H1 (cell line): ENCODE measurements at regions not wholly inside any gene's neighbourhood (a gene's known extent, or its start where the extent isn't known, plus 50 kb on each side); places are given as distances from the start of the nearest gene placed in this dataset.

ENCODE experiments used
- CTCF ChIA-PET: fragments of 300-600 bp; sonication (Branson Sonifier 250); formaldehyde crosslinking; loops from one replicate; lab custom pipeline; 2021; ENCODE audit not compliant: partially characterized antibody; lab: Charles Lee
- POLR2A ChIA-PET: fragments of 300-600 bp; sonication (Branson Sonifier 250); formaldehyde crosslinking; loops from one replicate; lab custom pipeline; 2021; ENCODE audit warnings: inconsistent platforms; ENCODE audit not compliant: partially characterized antibody; lab: Charles Lee
- DNase-seq, 2 experiments: peaks; one replicate each; pipeline versions ENCODE4 v3.0.0 to v3.0.0-alpha.2; 2010 to 2022; ENCODE audit warnings: low spot score in 2 of 2, low read depth in 1 of 2, mixed read lengths in 1 of 2
- FAIRE-seq: peaks from 2 replicates; lab custom pipeline; 2011; peaks lifted over from hg19 to GRCh38; lab: Jason Lieb, UNC
- H2AFZ ChIP-seq: 2 replicates; pipeline ENCODE4 v1.8.1; 2012; ENCODE audit warnings: low read length, inconsistent platforms
- H2AK5ac ChIP-seq: 2 replicates; pipeline ENCODE4 v1.6.1; 2013; ENCODE audit warnings: low read depth, low read length
- H2BK120ac ChIP-seq: replicated peaks from 2 replicates; pipeline ENCODE3; 2013; ENCODE audit warnings: low read depth, low read length, inconsistent platforms
- H2BK12ac ChIP-seq: 2 replicates; pipeline ENCODE4 v1.6.1; 2013; ENCODE audit warnings: low read depth, low read length
- H2BK15ac ChIP-seq: 2 replicates; pipeline ENCODE4 v1.6.1; 2013; ENCODE audit warnings: low read length
- H2BK20ac ChIP-seq: 2 replicates; pipeline ENCODE4 v1.6.1; 2013; ENCODE audit warnings: low read length
- H2BK5ac ChIP-seq: 2 replicates; pipeline ENCODE4 v1.6.1; 2013; ENCODE audit warnings: low read depth, low read length
- H3K14ac ChIP-seq: 2 replicates; pipeline ENCODE4 v1.6.1; 2013; ENCODE audit warnings: inconsistent platforms; ENCODE audit not compliant: insufficient read length
- H3K18ac ChIP-seq: 2 replicates; pipeline ENCODE4 v1.6.1; 2013; ENCODE audit warnings: low read length; ENCODE audit errors: extremely low read depth
- H3K23ac ChIP-seq: 2 replicates; pipeline ENCODE4 v1.6.1; 2013; ENCODE audit warnings: inconsistent platforms; ENCODE audit not compliant: insufficient read length
- H3K23me2 ChIP-seq: 2 replicates; pipeline ENCODE4 v1.6.1; 2013; ENCODE audit warnings: low read depth, low read length
- H3K27ac ChIP-seq: 2 replicates; pipeline ENCODE4 v1.6.1; 2011; ENCODE audit warnings: low read depth, low read length, inconsistent platforms
- H3K27me3 ChIP-seq, 4 experiments: replicated peaks in 1 of 4; 1 replicate in 1 of 4; 2 replicates in 3 of 4; pipeline versions ENCODE4 v1.6.1 to v1.8.1; 2011 to 2013; ENCODE audit warnings: low read length in 3 of 4, mild to moderate bottlenecking in 3 of 4, inconsistent platforms in 2 of 4, mixed read lengths in 2 of 4, moderate library complexity in 1 of 4; ENCODE audit not compliant: control insufficient read depth in 3 of 4, insufficient read depth in 3 of 4; ENCODE audit errors: extremely low read depth in 1 of 4
- H3K36me3 ChIP-seq, 4 experiments: 2 replicates each; pipeline versions ENCODE4 v1.6.1 to v1.8.1; 2011 to 2013; ENCODE audit warnings: mild to moderate bottlenecking in 4 of 4, low read length in 3 of 4, moderate library complexity in 2 of 4, control low read depth in 1 of 4, inconsistent platforms in 1 of 4; ENCODE audit not compliant: insufficient read depth in 4 of 4, control insufficient read depth in 2 of 4
- H3K4ac ChIP-seq: replicated peaks from 2 replicates; pipeline ENCODE3; 2013; ENCODE audit warnings: low read length, low read depth, mixed read lengths, inconsistent platforms; ENCODE audit not compliant: insufficient read length
- H3K4me1 ChIP-seq, 4 experiments: replicated peaks in 1 of 4; 1 replicate in 1 of 4; 2 replicates in 3 of 4; pipeline versions ENCODE4 v1.6.1 to v1.8.1; 2011 to 2013; ENCODE audit warnings: low read length in 3 of 4, inconsistent platforms in 2 of 4, mixed read lengths in 1 of 4; ENCODE audit not compliant: insufficient read depth in 4 of 4, control insufficient read depth in 3 of 4
- H3K4me2 ChIP-seq, 2 experiments: 2 replicates each; pipeline versions ENCODE4 v1.6.1 to v1.8.1; 2011 to 2013; ENCODE audit warnings: low read depth in 2 of 2, low read length in 2 of 2, control low read depth in 1 of 2, inconsistent platforms in 1 of 2, mild to moderate bottlenecking in 1 of 2; ENCODE audit not compliant: insufficient read depth in 1 of 2
- H3K4me3 ChIP-seq, 4 experiments: fragments of 200-600, 300-600 bp in 1 of 4; sonication (generic), shearing (Covaris generic), sonication (Bioruptor Twin) in 1 of 4; 2 replicates each; pipeline versions ENCODE4 v1.5.1 to v1.8.1; 2011 to 2016; ENCODE audit warnings: low read length in 4 of 4, low read depth in 3 of 4, control low read depth in 2 of 4, inconsistent platforms in 2 of 4, mild to moderate bottlenecking in 2 of 4, mixed read lengths in 1 of 4, moderate library complexity in 1 of 4; ENCODE audit not compliant: insufficient read depth in 2 of 4; ENCODE audit errors: extremely low read depth in 1 of 4
- H3K56ac ChIP-seq: replicated peaks from 2 replicates; pipeline ENCODE3; 2013; ENCODE audit warnings: low read depth, mild to moderate bottlenecking, mixed read lengths, low read length, inconsistent platforms; ENCODE audit not compliant: insufficient read length
- H3K79me1 ChIP-seq: 2 replicates; pipeline ENCODE4 v1.6.1; 2013; ENCODE audit warnings: low read depth, low read length, control low read depth
- H3K79me2 ChIP-seq, 2 experiments: 2 replicates each; pipeline versions ENCODE4 v1.6.1 to v1.8.1; 2012 to 2013; ENCODE audit warnings: low read length in 2 of 2, mild to moderate bottlenecking in 2 of 2, inconsistent platforms in 1 of 2; ENCODE audit not compliant: insufficient read depth in 2 of 2, control insufficient read depth in 1 of 2
- H3K9ac ChIP-seq, 4 experiments: replicated peaks in 1 of 4; 1 replicate in 1 of 4; 2 replicates in 3 of 4; pipeline versions ENCODE4 v1.6.1 to v1.8.1; 2011 to 2013; ENCODE audit warnings: low read depth in 3 of 4, low read length in 3 of 4, control low read depth in 2 of 4, mild to moderate bottlenecking in 2 of 4, moderate library complexity in 2 of 4, inconsistent platforms in 1 of 4; ENCODE audit errors: extremely low read depth in 1 of 4
- H3K9me3 ChIP-seq, 2 experiments: 2 replicates each; pipeline versions ENCODE4 v1.6.1 to v1.8.1; 2012 to 2013; ENCODE audit warnings: mild to moderate bottlenecking in 2 of 2, moderate library complexity in 2 of 2, control low read depth in 1 of 2, inconsistent platforms in 1 of 2, low read depth in 1 of 2, low read length in 1 of 2, mixed read lengths in 1 of 2; ENCODE audit not compliant: insufficient read depth in 2 of 2
- H4K20me1 ChIP-seq, 2 experiments: replicated peaks in 1 of 2; 2 replicates each; pipeline versions ENCODE3 to v1.8.1; 2011 to 2013; ENCODE audit warnings: inconsistent platforms in 2 of 2, low read length in 2 of 2, mild to moderate bottlenecking in 1 of 2; ENCODE audit not compliant: insufficient read depth in 2 of 2, control insufficient read depth in 1 of 2
- H4K5ac ChIP-seq: 2 replicates; pipeline ENCODE4 v1.6.1; 2013; ENCODE audit warnings: low read length, low read depth, mixed read lengths, inconsistent platforms; ENCODE audit not compliant: insufficient read length
- H4K8ac ChIP-seq: 2 replicates; pipeline ENCODE4 v1.8.0; 2013; ENCODE audit warnings: mild to moderate bottlenecking, moderate library complexity, low read length, inconsistent platforms; ENCODE audit not compliant: insufficient read depth; ENCODE audit errors: extremely low read depth
- H4K91ac ChIP-seq: replicated peaks from 2 replicates; pipeline ENCODE3; 2013; ENCODE audit warnings: low read length, mixed read lengths, inconsistent platforms; ENCODE audit not compliant: insufficient read length
- ATF3 ChIP-seq: IDR thresholded peaks from 2 replicates; pipeline ENCODE4 v1.6.1; 2011; ENCODE audit warnings: low read depth, mild to moderate bottlenecking, low read length; ENCODE audit not compliant: insufficient read depth
- BACH1 ChIP-seq: IDR thresholded peaks from 2 replicates; pipeline ENCODE4 v1.6.1; 2012; ENCODE audit warnings: low read length, improper control_type of control experiment
- BRCA1 ChIP-seq: IDR thresholded peaks from 2 replicates; pipeline ENCODE4 v1.6.1; 2012; ENCODE audit warnings: low read depth, low read length, improper control_type of control experiment
- CBX8 ChIP-seq: fragments of 300-800, 300-1000 bp; sonication (generic); IDR thresholded peaks from 2 replicates; pipeline ENCODE4 v1.7.1; 2016; ENCODE audit warnings: low read depth, low read length, borderline replicate concordance
- EP300 ChIP-seq, 2 experiments: IDR thresholded peaks; 1 replicate in 1 of 2; 2 replicates in 1 of 2; pipeline ENCODE4 v1.6.1; 2011 to 2012; ENCODE audit warnings: low read depth in 2 of 2, low read length in 2 of 2, mild to moderate bottlenecking in 2 of 2, borderline replicate concordance in 1 of 2, inconsistent platforms in 1 of 2, moderate library complexity in 1 of 2
- GABPA ChIP-seq: IDR thresholded peaks from 2 replicates; pipeline ENCODE4 v1.6.1; 2011; ENCODE audit warnings: mild to moderate bottlenecking, low read length, moderate library complexity, borderline replicate concordance; ENCODE audit not compliant: insufficient read depth
- HDAC2 ChIP-seq, 2 experiments: fragments of 300-600 bp in 1 of 2; sonication (generic) in 1 of 2; IDR thresholded peaks; 2 replicates each; pipeline ENCODE4 v1.6.1; 2011 to 2012; ENCODE audit warnings: low read depth in 2 of 2, low read length in 2 of 2, mild to moderate bottlenecking in 2 of 2, moderate library complexity in 2 of 2, borderline replicate concordance in 1 of 2, inconsistent platforms in 1 of 2
- JUN ChIP-seq: IDR thresholded peaks from 2 replicates; pipeline ENCODE4 v1.6.1; 2011; ENCODE audit warnings: low read depth, mild to moderate bottlenecking, improper control_type of control experiment, low read length
- KDM4A ChIP-seq: IDR thresholded peaks from one replicate; pipeline ENCODE4 v1.7.1; 2012; ENCODE audit warnings: low read depth, mild to moderate bottlenecking, moderate library complexity, low read length, inconsistent platforms; ENCODE audit not compliant: severe bottlenecking
- SIN3A ChIP-seq, 2 experiments: IDR thresholded peaks in 1 of 2; conservative IDR thresholded peaks in 1 of 2; 2 replicates each; pipeline ENCODE4 v1.6.1; 2011 to 2012; ENCODE audit warnings: low read length in 2 of 2, improper control_type of control experiment in 1 of 2, low read depth in 1 of 2, mild to moderate bottlenecking in 1 of 2
- TAF7 ChIP-seq: optimal IDR thresholded peaks from 2 replicates; pipeline ENCODE3; 2011; ENCODE audit warnings: low read depth, mild to moderate bottlenecking, inconsistent platforms, low read length, moderate library complexity, borderline replicate concordance
- TEAD4 ChIP-seq: IDR thresholded peaks from 2 replicates; pipeline ENCODE4 v1.6.1; 2012; ENCODE audit warnings: low read depth, low read length, inconsistent platforms, mixed read lengths
- YY1 ChIP-seq: IDR thresholded peaks from 2 replicates; pipeline ENCODE4 v1.6.1; 2011; ENCODE audit warnings: low read depth, mild to moderate bottlenecking, low read length
- ZNF274 ChIP-seq: IDR thresholded peaks from 2 replicates; pipeline ENCODE4 v1.7.0; 2012; ENCODE audit warnings: low read length, borderline replicate concordance; ENCODE audit errors: extremely low read depth
- WGBS, 2 experiments: shearing (Covaris generic) in 1 of 2; methylation state at CpG; one replicate each; pipeline versions ENCODE4 v1.1.6 to v1.1.7; 2013 to 2015; ENCODE audit warnings: low lambda C conversion rate in 2 of 2, mixed read lengths in 2 of 2, inconsistent platforms in 1 of 2, low coverage in 1 of 2, missing lambda C conversion rate in 1 of 2; ENCODE audit not compliant: insufficient replicate concordance in 2 of 2, insufficient coverage in 1 of 2, insufficient read length in 1 of 2; ENCODE audit errors: extremely low coverage in 1 of 2, missing lambda C conversion rate in 1 of 2; 5-methylcytosine and 5-hydroxymethylcytosine counted together

- H2BK12ac ChIP-seq, result no peak overlapping the region
- no peak overlapping the region for H3K18ac ChIP-seq
- no peak overlapping the region for H4K91ac ChIP-seq
- H4K5ac ChIP-seq, result no peak overlapping the region
- no peak overlapping the region for H3K27ac ChIP-seq
- H4K8ac ChIP-seq, result no peak overlapping the region
- peak overlapping the region; percentile 54 for H3K4ac ChIP-seq
- H2BK120ac ChIP-seq, result no peak overlapping the region
- FAIRE-seq (no peak), DNase-seq (no peak)
- H3K27me3 ChIP-seq, result no peaks in the 10 kb centered on the region
- no peak overlapping the region for H3K4me3 ChIP-seq
- H3K79me1 ChIP-seq, result no peaks in the 10 kb centered on the region
- no peak overlapping the region for H2BK15ac ChIP-seq
- no peak overlapping the region for H2BK5ac ChIP-seq
- ChIA-PET POLR2A (no interaction called here), CTCF (no interaction called here)
- H3K4me2 ChIP-seq, result no peak overlapping the region
- H4K20me1 ChIP-seq, result no peaks in the 10 kb centered on the region
- no peak overlapping the region for H3K23ac ChIP-seq
- no peaks in the 10 kb centered on the region for H3K36me3 ChIP-seq
- no peaks in the 10 kb centered on the region for H3K79me2 ChIP-seq
- no peaks in the 10 kb centered on the region for H3K9me3 ChIP-seq
- H3K4me1 ChIP-seq, result no peaks in the 10 kb centered on the region
- WGBS, 2 experiments, result 95% methylated on average over 5 of the region's 5 CpGs; no CpG with 5 or more reads in 1 of the 2 experiments
- H3K9ac ChIP-seq, result no peak overlapping the region
- no peak overlapping the region for H2BK20ac ChIP-seq
- no peaks in the 10 kb centered on the region for H3K23me2 ChIP-seq
- no peak overlapping the region for H3K14ac ChIP-seq
- no peak overlapping the region for H3K56ac ChIP-seq
- no peak overlapping the region for H2AK5ac ChIP-seq
- H2AFZ ChIP-seq, result no peak overlapping the region; the same call in 1 of the 2 replicates
- no peak for TF ChIP-seq SIN3A (conservative IDR thresholded peaks at IDR 0.05 in 1 of 2, IDR thresholded peaks at IDR 0.05 in 1 of 2; ENCODE audit: low read depth in 1 of 2, low read length in 2 of 2)
- TF ChIP-seq HDAC2 (IDR thresholded peaks at IDR 0.05; ENCODE audit: borderline replicate concordance in 1 of 2, low read depth in 2 of 2, low read length in 2 of 2), result no peak
- no peak for TF ChIP-seq BACH1
- no peak for TF ChIP-seq EP300 (IDR thresholded peaks at IDR 0.05; ENCODE audit: borderline replicate concordance in 1 of 2, low read depth in 2 of 2, low read length in 2 of 2)
- no peak for TF ChIP-seq KDM4A
- no peak for TF ChIP-seq JUN
- TF ChIP-seq CBX8, result no peak
- no peak for TF ChIP-seq GABPA
- TF ChIP-seq TAF7, result no peak
- TF ChIP-seq ZNF274, result no peak
- TF ChIP-seq TEAD4, result no peak
- no peak for TF ChIP-seq BRCA1
- TF ChIP-seq YY1, result no peak
- TF ChIP-seq ATF3, result no peak
These were observed 466.7 kb upstream of the MIR17HG start for GRCh38 chr13:90880790-90881189.
